A673 (cell line): ENCODE measurements at regions not wholly inside any gene's neighbourhood (a gene's known extent, or its start where the extent isn't known, plus 50 kb on each side); places are given as distances from the start of the nearest gene placed in this dataset.

Experiments
- CTCF ChIP-seq: fragments of 300-800, 200-600 bp; sonication (generic); conservative IDR thresholded peaks from 2 replicates; pipeline ENCODE4 v1.5.1; 2017; ENCODE audit warnings: low read depth, mild to moderate bottlenecking, antibody characterized with exemption, low read length, moderate library complexity, mixed read lengths
- EZH2 ChIP-seq: fragments of 200-600 bp; sonication (generic); IDR thresholded peaks from 2 replicates; pipeline ENCODE4 v1.6.1; 2017; ENCODE audit warnings: borderline replicate concordance, low read depth, mild to moderate bottlenecking, mixed read lengths, antibody characterized with exemption, low read length; ENCODE audit not compliant: poor library complexity, severe bottlenecking

- TF ChIP-seq CTCF = no peak
- TF ChIP-seq EZH2 = no peak
These were observed 605.3 kb upstream of the SLC10A2 start for GRCh38 chr13:103671547-103671946.
